ENCODE measurements at regions not wholly inside any gene's neighbourhood (a gene's known extent, or its start where the extent isn't known, plus 50 kb on each side); places are given as distances from the start of the nearest gene placed in this dataset.

DNA sequence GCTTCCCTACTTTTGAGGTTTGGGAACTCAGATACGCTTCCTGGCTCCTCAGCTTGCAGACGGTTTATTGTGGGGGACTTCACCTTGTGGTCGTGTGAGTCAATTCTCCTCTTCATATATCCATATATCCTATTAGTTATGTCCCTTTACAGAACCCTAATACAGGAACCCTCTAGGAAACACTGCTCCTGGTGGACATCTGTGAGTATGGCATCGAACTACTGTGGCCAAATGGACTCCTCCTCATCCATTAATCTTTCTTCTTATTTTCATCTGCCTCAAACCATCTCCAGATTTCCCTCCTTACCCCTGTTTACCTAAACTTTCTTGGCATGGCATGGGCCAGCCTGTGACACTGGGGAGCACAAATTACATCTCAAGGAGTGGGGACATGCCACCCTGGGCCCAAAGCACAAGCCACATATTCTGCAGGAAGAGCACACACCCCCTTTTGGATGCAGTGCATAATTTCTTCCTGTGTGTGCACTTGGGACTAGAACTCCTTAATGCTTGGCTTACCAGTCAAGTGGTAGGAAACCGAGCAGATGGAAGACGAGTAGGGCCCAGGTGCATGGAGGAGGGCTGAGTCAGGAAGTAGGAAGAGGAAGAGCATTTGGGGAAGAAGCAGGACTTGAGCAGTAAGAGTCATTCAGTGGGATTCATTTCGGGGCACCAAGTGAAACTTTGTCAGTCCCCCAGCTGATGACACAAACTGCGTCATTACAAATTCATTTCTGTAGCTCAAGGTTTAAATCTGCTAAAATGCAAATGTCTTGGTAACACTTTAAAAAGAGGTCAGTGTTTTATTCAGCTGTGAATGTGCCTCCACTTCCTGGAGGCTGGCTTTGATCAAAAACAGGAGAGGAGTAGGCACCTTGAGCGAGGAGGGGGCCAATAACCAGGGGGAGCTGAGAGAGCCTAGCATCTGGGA lies 80.8 kb upstream of the PLXNA4 start:
- peak; percentile 34 for DNase-seq
- POLR2A ChIA-PET: no interaction called here

DNA sequence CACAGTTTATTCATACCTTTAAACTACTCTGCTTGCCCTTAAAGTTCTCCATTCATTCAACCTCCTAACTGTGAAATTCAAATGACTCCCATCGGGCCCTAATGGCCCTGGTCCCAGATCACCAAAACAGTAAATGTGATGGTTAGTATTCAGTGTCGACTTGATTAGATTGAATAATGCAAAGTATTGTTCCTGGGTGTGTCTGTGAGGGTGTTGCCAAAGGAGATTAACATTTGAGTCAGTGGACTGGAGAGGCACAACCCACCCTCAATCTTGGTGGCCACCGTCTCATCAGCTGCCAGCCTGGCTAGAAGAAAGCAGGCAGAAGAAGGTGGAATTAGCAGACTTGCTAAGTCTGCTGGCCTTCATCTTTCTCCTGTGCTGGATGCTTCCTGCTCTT lies 80.1 kb upstream of the PLXNA4 start:
- no peak for DNase-seq
- H3K27me3 Mint-ChIP-seq: no peaks in the 10 kb centered on the region
- TF ChIP-seq, protein P1, sequence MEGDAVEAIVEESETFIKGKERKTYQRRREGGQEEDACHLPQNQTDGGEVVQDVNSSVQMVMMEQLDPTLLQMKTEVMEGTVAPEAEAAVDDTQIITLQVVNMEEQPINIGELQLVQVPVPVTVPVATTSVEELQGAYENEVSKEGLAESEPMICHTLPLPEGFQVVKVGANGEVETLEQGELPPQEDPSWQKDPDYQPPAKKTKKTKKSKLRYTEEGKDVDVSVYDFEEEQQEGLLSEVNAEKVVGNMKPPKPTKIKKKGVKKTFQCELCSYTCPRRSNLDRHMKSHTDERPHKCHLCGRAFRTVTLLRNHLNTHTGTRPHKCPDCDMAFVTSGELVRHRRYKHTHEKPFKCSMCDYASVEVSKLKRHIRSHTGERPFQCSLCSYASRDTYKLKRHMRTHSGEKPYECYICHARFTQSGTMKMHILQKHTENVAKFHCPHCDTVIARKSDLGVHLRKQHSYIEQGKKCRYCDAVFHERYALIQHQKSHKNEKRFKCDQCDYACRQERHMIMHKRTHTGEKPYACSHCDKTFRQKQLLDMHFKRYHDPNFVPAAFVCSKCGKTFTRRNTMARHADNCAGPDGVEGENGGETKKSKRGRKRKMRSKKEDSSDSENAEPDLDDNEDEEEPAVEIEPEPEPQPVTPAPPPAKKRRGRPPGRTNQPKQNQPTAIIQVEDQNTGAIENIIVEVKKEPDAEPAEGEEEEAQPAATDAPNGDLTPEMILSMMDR (IDR thresholded peaks at IDR 0.05): no peak
- no peak for ATAC-seq
- H3K4me3 Mint-ChIP-seq: no peak overlapping the region
- no peaks in the 10 kb centered on the region for H3K36me3 Mint-ChIP-seq (ENCODE audit: low read depth)
- H3K27ac Mint-ChIP-seq: no peak overlapping the region
- peaks cover 35% of the 10 kb centered on the region for H3K4me1 Mint-ChIP-seq (ENCODE audit: low read depth)
- CTCF ChIA-PET: interaction anchor here (1.3 to 1.9 kb wide), 4 partner anchors 10 to 76 kb away, joined by 3 to 5 read pairs (median 4); no protein-coding TSS in a partner anchor
- intact Hi-C loops (cut with micrococcal nuclease): no loop called here
- H3K9me3 Mint-ChIP-seq: peaks cover 3% of the 10 kb centered on the region
- POLR2A ChIA-PET: no interaction called here

More for the DNA sequence above, 80.8 kb upstream of the PLXNA4 start:
- intact Hi-C loops (cut with micrococcal nuclease): no loop called here
- Mint-ChIP-seq H3K4me1 (ENCODE audit: low read depth) (peaks cover 35% of the 10 kb centered on the region), H3K4me3 (no peak overlapping the region), H3K36me3 (ENCODE audit: low read depth) (no peaks in the 10 kb centered on the region), H3K9me3 (peaks cover 3% of the 10 kb centered on the region), H3K27ac (peak overlapping the region; percentile 28), H3K27me3 (no peaks in the 10 kb centered on the region)
- peak; percentile 36 for ATAC-seq
- CTCF ChIA-PET: interaction anchor here (0.8 to 1.9 kb wide), 6 partner anchors 9 to 77 kb away, joined by 3 to 9 read pairs (median 4); no protein-coding TSS in a partner anchor
- TF ChIP-seq, protein P1 (IDR thresholded peaks at IDR 0.05): peak; percentile 66

DNA sequence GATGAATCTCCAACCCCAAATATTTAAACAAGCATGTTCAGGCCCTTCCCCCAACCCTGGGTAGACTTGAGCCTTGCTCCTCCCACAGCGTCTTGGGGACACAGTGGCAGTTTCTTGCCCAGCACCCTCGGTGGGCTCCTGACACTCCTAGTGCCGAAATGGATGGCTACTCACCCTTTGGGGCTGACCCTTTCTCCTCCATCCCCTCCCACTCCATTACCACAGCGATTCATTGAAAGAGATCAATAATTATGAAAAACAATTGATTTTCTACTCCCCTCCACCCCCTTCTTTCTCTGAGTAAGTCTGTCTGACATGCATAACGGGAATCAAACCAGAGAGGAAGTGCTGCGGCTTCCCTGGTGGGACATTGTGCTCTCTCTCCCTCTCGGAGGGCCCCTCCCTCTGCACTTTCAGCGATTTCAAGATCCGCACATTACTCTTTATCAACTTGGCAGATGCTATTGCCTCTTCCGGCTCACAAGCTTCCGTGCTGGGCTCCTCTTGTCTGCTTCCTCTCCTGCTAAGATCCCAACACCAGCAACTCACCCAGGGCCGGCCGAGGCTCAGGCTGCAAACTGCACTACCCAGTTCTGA lies 79.0 kb upstream of the PLXNA4 start:
- ATAC-seq (peak; percentile 80), DNase-seq (peak; percentile 80)
- intact Hi-C loops (cut with micrococcal nuclease): no loop called here
- Mint-ChIP-seq H3K27me3 (no peaks in the 10 kb centered on the region), H3K4me3 (peak overlapping the region; percentile 64), H3K4me1 (ENCODE audit: low read depth) (peaks cover 35% of the 10 kb centered on the region), H3K27ac (peak overlapping the region; percentile 82), H3K36me3 (ENCODE audit: low read depth) (no peaks in the 10 kb centered on the region), H3K9me3 (peaks cover 3% of the 10 kb centered on the region)
- CTCF ChIA-PET: interaction anchor here (1.3 to 1.9 kb wide), 4 partner anchors 9 to 75 kb away, joined by 3 to 5 read pairs (median 4); no protein-coding TSS in a partner anchor
- TF ChIP-seq, protein P1 (IDR thresholded peaks at IDR 0.05): no peak
- POLR2A ChIA-PET: no interaction called here

DNA sequence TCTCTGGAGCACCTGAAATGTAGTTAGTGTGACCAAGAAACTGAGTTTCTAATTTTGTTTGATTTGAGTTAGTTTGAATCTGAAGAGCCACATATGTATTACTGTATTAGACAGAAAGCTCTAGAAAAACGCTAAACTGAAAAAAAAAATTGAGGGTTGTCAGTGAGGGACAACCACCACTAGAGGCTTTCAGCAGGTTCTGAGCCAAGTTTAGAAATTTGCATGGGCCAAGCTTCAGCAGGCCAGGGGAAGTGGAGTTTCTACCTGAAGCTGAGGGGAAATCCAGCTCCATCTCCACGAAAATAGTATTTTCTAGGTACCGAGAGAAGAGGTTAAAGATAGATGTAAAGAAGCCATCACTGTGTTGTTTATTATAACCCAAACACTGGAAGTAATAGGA lies 77.9 kb upstream of the PLXNA4 start:
- Mint-ChIP-seq H3K27me3 (no peaks in the 10 kb centered on the region), H3K9me3 (peaks cover 3% of the 10 kb centered on the region), H3K36me3 (ENCODE audit: low read depth) (no peaks in the 10 kb centered on the region), H3K27ac (no peak overlapping the region), H3K4me1 (ENCODE audit: low read depth) (peaks cover 35% of the 10 kb centered on the region), H3K4me3 (no peak overlapping the region)
- TF ChIP-seq, protein P1 (IDR thresholded peaks at IDR 0.05): peak; percentile 35
- DNase-seq (peak; percentile 33), ATAC-seq (peak; percentile 35)
- intact Hi-C loops (cut with micrococcal nuclease): no loop called here
- CTCF ChIA-PET: interaction anchor here (1.0 to 2.3 kb wide), 6 partner anchors 8 to 105 kb away, joined by 3 to 16 read pairs (median 4); no protein-coding TSS in a partner anchor
- POLR2A ChIA-PET: no interaction called here

Data from activated CD8-positive, alpha-beta T cell treated with anti-CD3 and anti-CD28 coated beads for 36 hours (primary cell).